ENCODE measurements at regions not wholly inside any gene's neighbourhood (a gene's known extent, or its start where the extent isn't known, plus 50 kb on each side); places are given as distances from the start of the nearest gene placed in this dataset.
"Not testable (repeated sequence)": the region's sequence is repeated elsewhere in the genome, so short reads cannot be mapped to it uniquely, and the experiment has no call there.

GRCh38 chr16:86078711-86079110 lies 179.7 kb downstream of the IRF8 start:
- DNase-seq = not testable (repeated sequence)

GRCh38 chr16:86079255-86079885 lies 180.4 kb downstream of the IRF8 start:
- no peak for DNase-seq

GRCh38 chr16:86080131-86080875 lies 181.3 kb downstream of the IRF8 start:
- no peak for DNase-seq

- DNase-seq = no peak
Measured at GRCh38 chr16:86080982-86081381, 182.0 kb downstream of the IRF8 start.

GRCh38 chr16:86082418-86083030 lies 183.6 kb downstream of the IRF8 start:
- DNase-seq = no peak

GRCh38 chr16:86083382-86084002 lies 184.5 kb downstream of the IRF8 start:
- no peak for DNase-seq

- no peak for DNase-seq
Measured at GRCh38 chr16:86085161-86085611, 186.2 kb downstream of the IRF8 start.

- DNase-seq = no peak
Measured at GRCh38 chr16:86085795-86086194, 186.8 kb downstream of the IRF8 start.

- no peak for DNase-seq
Measured at GRCh38 chr16:86086471-86086870, 187.5 kb downstream of the IRF8 start.

GRCh38 chr16:86087011-86087895 lies 188.3 kb downstream of the IRF8 start:
- DNase-seq = no peak

- DNase-seq = no peak
Measured at GRCh38 chr16:86087896-86088230, 188.9 kb downstream of the IRF8 start.

- no peak for DNase-seq
Measured at GRCh38 chr16:86088287-86088686, 189.3 kb downstream of the IRF8 start.

- DNase-seq = no peak
Measured at GRCh38 chr16:86088816-86089215, 189.9 kb downstream of the IRF8 start.

- DNase-seq = no peak
Measured at GRCh38 chr16:86089334-86089900, 190.5 kb downstream of the IRF8 start.

GRCh38 chr16:86089991-86090390 lies 191.0 kb downstream of the IRF8 start:
- no peak for DNase-seq

- no peak for DNase-seq
Measured at GRCh38 chr16:86090461-86091170, 191.7 kb downstream of the IRF8 start.

GRCh38 chr16:86091976-86092375 lies 193.0 kb downstream of the IRF8 start:
- DNase-seq = no peak

GRCh38 chr16:86092586-86093480 lies 193.9 kb downstream of the IRF8 start:
- no peak for DNase-seq

- no peak for DNase-seq
Measured at GRCh38 chr16:86093801-86094750, 195.1 kb downstream of the IRF8 start.
